H9 (cell line): ENCODE measurements at regions not wholly inside any gene's neighbourhood (a gene's known extent, or its start where the extent isn't known, plus 50 kb on each side); places are given as distances from the start of the nearest gene placed in this dataset.
"Not testable (repeated sequence)": the region's sequence is repeated elsewhere in the genome, so short reads cannot be mapped to it uniquely, and the experiment has no call there.

Experiments used
- DNase-seq: peaks from one replicate; pipeline ENCODE4 v3.0.0-alpha.2; 2017
- H2AFZ ChIP-seq: one replicate; pipeline ENCODE4 v1.6.1; 2013; ENCODE audit warnings: mild to moderate bottlenecking, low read length, control low read depth, moderate library complexity
- H2AK5ac ChIP-seq: 2 replicates; pipeline ENCODE4 v1.6.1; 2013; ENCODE audit warnings: low read length, control low read depth, mixed read lengths; ENCODE audit not compliant: insufficient read length
- H2BK120ac ChIP-seq: one replicate; pipeline ENCODE4 v1.6.1; 2013; ENCODE audit warnings: low read depth, mild to moderate bottlenecking, low read length, control low read depth, inconsistent platforms; ENCODE audit not compliant: poor library complexity, severe bottlenecking
- H2BK12ac ChIP-seq: 2 replicates; pipeline ENCODE4 v1.6.1; 2013; ENCODE audit warnings: low read length, control low read depth, mixed read lengths, low read depth; ENCODE audit not compliant: insufficient read length
- H2BK15ac ChIP-seq: 2 replicates; pipeline ENCODE4 v1.6.1; 2013; ENCODE audit warnings: low read depth, low read length, control low read depth
- H2BK20ac ChIP-seq: one replicate; pipeline ENCODE4 v1.6.1; 2013; ENCODE audit warnings: low read depth, mild to moderate bottlenecking, low read length, control low read depth, inconsistent platforms; ENCODE audit not compliant: poor library complexity, severe bottlenecking
- H2BK5ac ChIP-seq: 2 replicates; pipeline ENCODE4 v1.6.1; 2013; ENCODE audit warnings: low read length, control low read depth, mixed read lengths; ENCODE audit not compliant: insufficient read length
- H3K14ac ChIP-seq: 2 replicates; pipeline ENCODE4 v1.6.1; 2013; ENCODE audit warnings: low read length, control low read depth; ENCODE audit not compliant: insufficient read depth
- H3K18ac ChIP-seq: 2 replicates; pipeline ENCODE4 v1.6.1; 2013; ENCODE audit warnings: low read depth, mild to moderate bottlenecking, mixed read lengths, low read length, control low read depth; ENCODE audit not compliant: insufficient read length
- H3K23ac ChIP-seq: 2 replicates; pipeline ENCODE4 v1.6.1; 2013; ENCODE audit warnings: low read length, control low read depth, mixed read lengths, low read depth; ENCODE audit not compliant: insufficient read length
- H3K23me2 ChIP-seq: 2 replicates; pipeline ENCODE4 v1.6.1; 2013; ENCODE audit warnings: low read depth, mild to moderate bottlenecking, mixed read lengths, low read length, control low read depth; ENCODE audit not compliant: insufficient read length, poor library complexity, severe bottlenecking
- H3K27ac ChIP-seq: 2 replicates; pipeline ENCODE4 v1.5.1; 2013; ENCODE audit warnings: low read length, control low read depth, mixed read lengths, low read depth; ENCODE audit not compliant: insufficient read length
- H3K27me3 ChIP-seq: 2 replicates; pipeline ENCODE4 v1.6.1; 2013; ENCODE audit warnings: low read length, control low read depth, inconsistent platforms; ENCODE audit not compliant: insufficient read depth
- H3K4ac ChIP-seq: 2 replicates; pipeline ENCODE4 v1.6.1; 2013; ENCODE audit warnings: low read depth, mild to moderate bottlenecking, control low read depth, inconsistent platforms, low read length, moderate library complexity
- H3K4me1 ChIP-seq: 2 replicates; pipeline ENCODE4 v1.6.1; 2013; ENCODE audit warnings: low read length, control low read depth, inconsistent platforms; ENCODE audit not compliant: insufficient read depth
- H3K4me2 ChIP-seq: 2 replicates; pipeline ENCODE4 v1.6.1; 2013; ENCODE audit warnings: low read length, control low read depth, mixed read lengths; ENCODE audit not compliant: insufficient read length, insufficient read depth
- H3K56ac ChIP-seq: 2 replicates; pipeline ENCODE4 v1.6.1; 2013; ENCODE audit warnings: low read depth, mild to moderate bottlenecking, mixed read lengths, low read length, control low read depth; ENCODE audit not compliant: insufficient read length
- H3K79me1 ChIP-seq: 2 replicates; pipeline ENCODE4 v1.6.1; 2013; ENCODE audit warnings: low read depth, mild to moderate bottlenecking, moderate library complexity, low read length, control low read depth, inconsistent platforms; ENCODE audit not compliant: insufficient read depth, poor library complexity, severe bottlenecking
- H3K79me2 ChIP-seq: 2 replicates; pipeline ENCODE4 v1.6.1; 2013; ENCODE audit warnings: low read length, control low read depth, inconsistent platforms; ENCODE audit not compliant: insufficient read depth
- H3K9ac ChIP-seq: 2 replicates; pipeline ENCODE4 v1.6.1; 2013; ENCODE audit warnings: low read length, control low read depth, mixed read lengths; ENCODE audit not compliant: insufficient read length; ENCODE audit errors: extremely low read depth
- H3K9me3 ChIP-seq: one replicate; pipeline ENCODE4 v1.6.1; 2013; ENCODE audit warnings: low read depth, low read length, inconsistent platforms; ENCODE audit not compliant: control insufficient read depth
- H3T11ph ChIP-seq: one replicate; pipeline ENCODE4 v1.6.1; 2013; ENCODE audit warnings: mild to moderate bottlenecking, low read length, control low read depth, inconsistent platforms
- H4K20me1 ChIP-seq: one replicate; pipeline ENCODE4 v1.6.1; 2013; ENCODE audit not compliant: control insufficient read depth, insufficient read length, insufficient read depth
- H4K5ac ChIP-seq: 2 replicates; pipeline ENCODE4 v1.6.1; 2013; ENCODE audit warnings: low read depth, mild to moderate bottlenecking, mixed read lengths, low read length, control low read depth; ENCODE audit not compliant: insufficient read length
- H4K8ac ChIP-seq: replicated peaks from 2 replicates; pipeline ENCODE4 v1.6.1; 2013; ENCODE audit warnings: low read length, control low read depth, mixed read lengths, low read depth; ENCODE audit not compliant: insufficient read length
- H4K91ac ChIP-seq: 2 replicates; pipeline ENCODE4 v1.6.1; 2013; ENCODE audit warnings: low read depth, mild to moderate bottlenecking, moderate library complexity, mixed read lengths, low read length, control low read depth; ENCODE audit not compliant: insufficient read length
- H3K27ac Mint-ChIP-seq, 3 experiments: 2 replicates in 2 of 3; 3 replicates in 1 of 3; pipeline ENCODE4 v1.8.0; 2020 to 2021; ENCODE audit warnings: mixed read lengths in 3 of 3, mild to moderate bottlenecking in 1 of 3, moderate library complexity in 1 of 3
- H3K27me3 Mint-ChIP-seq: 2 replicates; pipeline ENCODE4 v1.8.0; 2021; ENCODE audit warnings: low read depth, mild to moderate bottlenecking, moderate library complexity, mixed read lengths
- H3K36me3 Mint-ChIP-seq, 3 experiments: 2 replicates in 2 of 3; 3 replicates in 1 of 3; pipeline ENCODE4 v1.8.0; 2020 to 2021; ENCODE audit warnings: low read depth in 3 of 3, mixed read lengths in 3 of 3; ENCODE audit not compliant: insufficient read depth in 1 of 3
- H3K4me1 Mint-ChIP-seq, 2 experiments: 2 replicates each; pipeline ENCODE4 v1.8.0; 2020; ENCODE audit warnings: mixed read lengths in 2 of 2
- H3K4me3 Mint-ChIP-seq, 2 experiments: 2 replicates in 1 of 2; 3 replicates in 1 of 2; pipeline ENCODE4 v1.8.0; 2020 to 2021; ENCODE audit warnings: mild to moderate bottlenecking in 2 of 2, mixed read lengths in 2 of 2, moderate library complexity in 1 of 2
- H3K9me3 Mint-ChIP-seq, 2 experiments: 2 replicates in 1 of 2; 3 replicates in 1 of 2; pipeline ENCODE4 v1.8.0; 2020; ENCODE audit warnings: mild to moderate bottlenecking in 2 of 2, mixed read lengths in 2 of 2, moderate library complexity in 1 of 2
- WGBS: extraction: QIAGEN DNeasy Blood & Tissue Kit; methylation state at CpG from one replicate; pipeline ENCODE4 v1.1.7; 2013; ENCODE audit warnings: missing lambda C conversion rate, low lambda C conversion rate, mixed read lengths; ENCODE audit not compliant: insufficient read length; ENCODE audit errors: extremely low coverage; 5-methylcytosine and 5-hydroxymethylcytosine counted together

DNA sequence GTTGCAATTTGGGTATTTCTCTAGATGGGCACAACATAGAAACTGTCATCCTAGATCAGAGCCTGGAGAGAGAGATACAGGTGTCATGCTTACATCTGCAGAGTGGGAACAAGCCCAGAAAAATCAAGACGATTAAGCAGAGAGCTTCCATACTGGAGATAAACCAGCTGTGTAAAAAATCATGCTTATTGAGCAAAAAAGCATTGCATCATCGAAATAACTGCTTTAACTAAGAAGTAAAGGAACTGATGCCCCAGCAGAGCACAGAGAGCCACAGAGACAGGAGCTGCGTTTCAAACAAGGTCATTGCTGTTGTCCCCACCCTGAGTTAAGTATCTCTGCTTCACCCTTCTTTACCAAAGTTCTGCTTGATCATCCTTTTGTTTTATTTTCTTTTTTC is 138.0 kb downstream of the CCDC74A start:
- not testable (repeated sequence) for H3K23me2 ChIP-seq, H3K36me3 Mint-ChIP-seq, H3K27me3 ChIP-seq, H3K23ac ChIP-seq, H3T11ph ChIP-seq, H2BK120ac ChIP-seq, H3K4me2 ChIP-seq, H3K4me3 Mint-ChIP-seq, H3K4me1 ChIP-seq, H3K27me3 Mint-ChIP-seq, H2BK15ac ChIP-seq, H2BK20ac ChIP-seq, H3K4ac ChIP-seq, H3K18ac ChIP-seq, DNase-seq, H2BK12ac ChIP-seq, H3K27ac Mint-ChIP-seq, H3K56ac ChIP-seq, H3K4me1 Mint-ChIP-seq, H2AK5ac ChIP-seq, H2AFZ ChIP-seq, H3K27ac ChIP-seq, H3K79me1 ChIP-seq, H4K5ac ChIP-seq, H2BK5ac ChIP-seq, H3K9ac ChIP-seq, H4K8ac ChIP-seq, H3K9me3 ChIP-seq, H3K14ac ChIP-seq, H3K79me2 ChIP-seq, H4K20me1 ChIP-seq, H4K91ac ChIP-seq
- H3K9me3 Mint-ChIP-seq: peaks cover 9 to 18% of the 10 kb centered on the region in 2 experiments; a peak in 4 of 5 replicates
- WGBS: no CpG with 5 or more reads among the region's 3 CpGs

GRCh38 chr2:131668794-131669540 is 141.3 kb downstream of the CCDC74A start:
- not testable (repeated sequence) for DNase-seq, H3K56ac ChIP-seq, H2BK5ac ChIP-seq, H3K4me3 Mint-ChIP-seq, H3K9ac ChIP-seq, H3K4me1 ChIP-seq, H4K20me1 ChIP-seq, H4K8ac ChIP-seq, H2AFZ ChIP-seq, H4K5ac ChIP-seq, H3K23me2 ChIP-seq, H2AK5ac ChIP-seq, H3K27ac Mint-ChIP-seq, H3K79me1 ChIP-seq, H3K4ac ChIP-seq, H3K79me2 ChIP-seq, H3K9me3 ChIP-seq, H3K4me2 ChIP-seq, H2BK12ac ChIP-seq, H4K91ac ChIP-seq, H2BK120ac ChIP-seq, H3K23ac ChIP-seq, H3K14ac ChIP-seq, H3K18ac ChIP-seq, H3K27me3 ChIP-seq, H2BK20ac ChIP-seq, H3K27ac ChIP-seq, H2BK15ac ChIP-seq, H3K36me3 Mint-ChIP-seq, H3K4me1 Mint-ChIP-seq, H3T11ph ChIP-seq
- Mint-ChIP-seq H3K27me3 (peaks cover 34% of the 10 kb centered on the region), H3K9me3 (peaks cover 9 to 18% of the 10 kb centered on the region in 2 experiments; a peak in 4 of 5 replicates)
- WGBS: no CpG with 5 or more reads among the region's 5 CpGs
